NCI-H1694 (cell line): ENCODE measurements at regions not wholly inside any gene's neighbourhood (a gene's known extent, or its start where the extent isn't known, plus 50 kb on each side); places are given as distances from the start of the nearest gene placed in this dataset.
"Not testable (repeated sequence)": the region's sequence is repeated elsewhere in the genome, so short reads cannot be mapped to it uniquely, and the experiment has no call there.

Experiments
- DNase-seq: peaks from one replicate; lab custom pipeline; 2025; lab: John Stamatoyannopoulos, UW

GRCh38 chr10:29826801-29827450 is 192.2 kb upstream of the SVIL start:
- DNase-seq: no peak

- no peak for DNase-seq
Observed at GRCh38 chr10:29826221-29826620, 191.4 kb upstream of the SVIL start.

GRCh38 chr10:29823553-29824080 is 188.8 kb upstream of the SVIL start:
- no peak for DNase-seq

- no peak for DNase-seq
Observed at GRCh38 chr10:29820890-29821461, 186.2 kb upstream of the SVIL start.

DNA sequence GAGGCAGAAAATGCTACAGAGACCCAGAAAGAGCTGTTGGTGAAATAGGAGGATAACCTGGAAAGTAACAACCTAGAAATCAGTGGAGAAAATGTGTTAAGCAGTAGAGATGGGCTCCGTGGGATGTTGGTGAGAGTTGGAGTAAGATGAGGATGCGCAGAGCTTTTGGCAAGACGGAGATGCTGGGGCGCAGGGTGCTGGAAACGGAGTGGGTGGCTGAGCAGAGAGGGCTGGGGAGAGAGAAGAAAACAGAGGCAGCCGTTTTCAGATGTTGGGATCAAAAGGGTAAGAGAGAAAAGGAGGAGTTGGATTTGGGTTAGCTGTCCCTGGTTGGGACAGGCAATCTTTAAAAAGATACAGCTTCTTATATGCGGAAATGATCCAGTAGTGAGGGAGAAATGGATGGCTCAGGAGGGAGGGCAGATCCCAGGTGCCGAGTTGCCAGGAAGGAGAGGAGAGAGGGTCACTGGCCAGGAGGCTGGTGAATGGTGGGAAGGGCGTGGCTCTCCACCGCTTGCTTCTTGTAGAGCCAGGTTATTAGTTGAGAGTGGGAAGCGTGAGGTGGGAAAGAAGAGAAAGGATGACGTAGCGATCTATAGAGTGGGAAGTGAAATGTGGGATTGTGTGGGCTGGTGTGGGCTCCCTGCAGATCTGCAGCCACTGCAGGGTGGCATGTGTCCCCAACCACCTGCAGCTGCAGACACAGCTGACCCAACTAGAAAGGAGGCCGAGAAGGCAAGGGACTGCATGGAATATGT is 182.2 kb upstream of the SVIL start:
- DNase-seq: no peak

DNA sequence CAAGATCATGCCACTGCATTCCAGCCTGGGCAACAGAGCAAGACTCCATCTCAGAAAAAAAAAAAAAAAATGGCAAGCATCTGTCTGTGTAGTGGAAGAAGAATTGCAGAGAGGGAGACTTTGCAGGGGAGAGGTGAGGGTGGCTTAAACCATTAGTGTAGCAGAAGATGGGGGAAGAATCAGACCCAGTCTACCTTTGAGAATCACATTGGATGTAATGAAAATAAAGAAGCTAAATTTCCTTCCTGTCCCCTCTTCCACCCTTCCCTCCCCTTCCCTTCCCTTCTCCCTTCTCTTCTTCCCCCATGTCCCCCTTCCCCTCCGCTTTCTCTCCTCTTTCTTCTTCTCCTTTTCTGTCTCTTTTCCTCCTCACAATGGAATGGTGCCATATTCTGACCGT is 180.8 kb upstream of the SVIL start:
- no peak for DNase-seq

DNA sequence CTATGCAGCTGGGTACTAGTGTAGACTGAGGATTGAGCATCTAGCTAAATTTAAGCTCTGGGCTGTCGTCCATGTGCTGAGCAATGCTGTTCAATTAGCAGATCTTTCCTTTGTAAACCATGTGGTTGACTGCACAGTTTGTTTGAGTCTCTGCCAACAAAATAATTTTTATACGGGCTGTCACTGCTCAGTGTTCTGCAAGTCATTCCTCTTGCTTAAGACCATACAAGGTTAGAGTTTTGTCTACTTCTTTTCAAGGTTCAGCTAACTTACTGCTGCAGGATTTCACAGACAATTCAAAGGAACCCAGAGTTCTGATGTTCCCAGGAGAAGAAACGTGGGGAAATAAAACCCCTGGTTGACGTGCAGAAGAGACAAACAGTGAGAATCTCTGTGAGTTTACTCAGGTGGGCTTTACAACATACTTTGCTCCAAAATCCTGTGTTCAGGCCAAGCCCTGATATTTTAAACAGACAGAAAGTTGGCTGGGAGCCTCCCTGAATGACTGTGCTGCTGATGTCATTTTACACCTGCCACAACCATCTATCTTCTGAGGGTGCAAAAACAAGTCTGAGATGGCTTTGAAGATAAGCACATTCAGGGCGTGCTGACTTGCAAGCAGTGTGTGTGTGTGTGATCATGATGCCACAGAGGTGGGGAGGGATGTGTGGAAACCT is 177.1 kb upstream of the SVIL start:
- peak; percentile 84 for DNase-seq

- no peak for DNase-seq
Observed at GRCh38 chr10:29810816-29811215, 176.0 kb upstream of the SVIL start.

GRCh38 chr10:29810231-29810630 is 175.5 kb upstream of the SVIL start:
- not testable (repeated sequence) for DNase-seq

DNA sequence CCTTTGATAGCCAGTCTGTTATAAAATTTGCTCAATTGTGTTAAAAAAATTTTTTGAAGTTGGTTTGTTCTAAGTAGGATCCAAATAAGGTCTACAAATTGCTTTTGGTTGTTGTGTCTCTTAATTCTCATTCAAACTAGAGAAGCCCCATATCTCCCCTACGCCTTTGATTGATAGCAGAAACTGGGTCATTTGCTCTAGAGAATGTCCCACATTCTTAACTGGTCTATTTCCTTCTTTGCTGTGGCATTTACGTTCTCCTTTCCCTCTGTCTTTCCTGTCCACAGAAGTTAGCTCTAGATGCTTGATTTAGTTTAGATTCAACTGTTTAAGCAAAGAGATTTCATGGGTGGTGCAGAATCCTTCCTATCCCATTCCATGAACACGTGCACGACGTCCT is 174.6 kb upstream of the SVIL start:
- no peak for DNase-seq

DNA sequence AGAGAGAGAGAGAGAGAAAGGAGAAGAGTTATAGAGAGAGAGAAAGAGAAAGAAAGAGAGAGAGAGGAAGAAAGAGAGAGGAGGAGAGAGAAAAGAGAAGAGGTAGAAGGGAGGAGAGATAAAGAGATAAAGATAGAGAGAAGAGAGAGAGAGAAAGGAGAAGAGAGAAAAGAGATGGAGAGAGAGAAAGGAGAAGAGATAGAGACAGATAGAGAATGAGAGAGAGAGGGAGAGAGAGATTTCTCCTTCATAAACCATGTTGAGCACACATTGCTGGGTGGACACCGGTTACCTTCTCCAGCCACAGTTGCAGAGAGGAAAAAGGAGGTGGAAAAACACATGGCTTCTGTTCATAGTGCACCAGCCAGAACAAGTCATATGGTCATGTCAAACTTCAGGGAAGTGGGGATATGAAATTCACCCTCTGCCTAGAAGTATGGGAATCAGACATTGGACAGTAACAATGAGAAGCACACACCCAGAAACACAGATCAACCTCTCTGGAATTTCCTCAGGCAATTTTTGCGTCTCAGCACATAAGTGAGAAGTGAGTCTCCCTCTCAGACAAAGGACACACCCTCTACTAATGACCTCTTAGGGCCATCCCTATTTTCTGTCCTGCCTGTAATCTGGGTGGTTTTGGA is 172.5 kb upstream of the SVIL start:
- no peak for DNase-seq

- no peak for DNase-seq
Observed at GRCh38 chr10:29806350-29806788, 171.6 kb upstream of the SVIL start.

- DNase-seq: no peak
Observed at GRCh38 chr10:29805134-29805723, 170.5 kb upstream of the SVIL start.

- DNase-seq: peak; percentile 61
Observed at GRCh38 chr10:29804025-29804852, 169.5 kb upstream of the SVIL start.

- no peak for DNase-seq
Observed at GRCh38 chr10:29802171-29802570, 167.4 kb upstream of the SVIL start.

- DNase-seq: no peak
Observed at GRCh38 chr10:29798921-29799690, 164.3 kb upstream of the SVIL start.

- no peak for DNase-seq
Observed at GRCh38 chr10:29797616-29798015, 162.8 kb upstream of the SVIL start.

DNA sequence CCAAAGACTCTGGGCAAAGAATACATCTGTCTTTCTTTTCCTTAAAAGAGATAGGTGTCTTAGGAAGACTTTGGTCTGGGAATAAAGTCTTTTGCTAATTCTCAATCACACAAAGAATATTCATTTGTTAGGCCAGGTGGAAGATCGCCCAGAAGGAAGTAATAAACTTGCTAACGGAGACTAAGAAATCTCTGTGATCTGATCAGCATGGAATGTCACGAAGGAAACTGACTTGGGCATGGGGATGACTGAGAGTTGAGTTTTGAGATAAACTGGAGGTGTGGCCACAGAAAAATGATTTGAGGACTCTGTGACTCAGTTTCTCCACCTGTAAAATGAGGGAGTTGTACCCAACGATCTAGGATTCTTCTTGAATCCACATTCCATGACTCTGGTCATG is 161.1 kb upstream of the SVIL start:
- no peak for DNase-seq

DNA sequence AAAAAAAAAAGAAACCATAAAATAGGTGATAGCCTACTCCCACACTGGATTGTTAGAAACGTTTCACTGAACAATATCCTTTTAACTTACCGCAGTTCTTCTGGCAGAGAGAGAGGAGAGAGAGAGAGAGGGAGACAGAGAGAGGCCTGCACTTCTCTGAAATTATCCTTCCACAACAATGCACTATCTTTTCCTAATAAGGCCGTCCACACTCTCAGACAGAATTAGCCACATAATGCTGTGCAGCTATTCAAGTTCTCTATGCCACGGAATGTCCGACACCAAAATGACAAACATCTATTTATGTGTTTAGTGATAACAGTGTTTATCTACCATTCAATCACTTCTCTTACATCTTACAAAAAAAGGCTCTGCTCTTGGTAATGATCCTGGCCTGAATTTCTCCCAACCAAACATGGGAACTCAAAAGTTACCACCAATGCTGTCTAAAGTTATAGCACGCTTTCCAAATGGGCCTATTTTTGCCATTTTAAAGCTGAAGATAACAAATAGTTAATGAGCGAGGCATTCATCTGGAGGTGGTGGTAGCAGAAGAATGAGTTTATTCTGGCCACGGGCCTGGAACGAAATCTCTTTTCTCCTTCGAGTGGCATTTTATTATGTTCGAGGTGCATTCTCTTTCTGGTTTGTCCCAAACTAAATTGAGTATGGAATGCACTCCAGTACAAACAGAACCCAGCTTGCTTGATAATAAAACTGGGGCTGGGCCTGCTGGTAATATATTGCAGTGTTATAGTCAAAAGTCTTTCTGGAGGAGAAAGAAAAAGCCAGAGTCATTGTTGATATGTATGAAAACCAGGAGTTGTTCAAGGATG is 160.2 kb upstream of the SVIL start:
- no peak for DNase-seq
